AG09309 (cell line): ENCODE measurements at regions not wholly inside any gene's neighbourhood (a gene's known extent, or its start where the extent isn't known, plus 50 kb on each side); places are given as distances from the start of the nearest gene placed in this dataset.

Experiments
- DNase-seq: peaks from one replicate; pipeline ENCODE4 v3.0.0-alpha.2; 2010; ENCODE audit warnings: low read depth
- H3K4me3 ChIP-seq: 2 replicates; pipeline ENCODE4 v1.5.1; 2011; ENCODE audit warnings: mild to moderate bottlenecking, low read depth, low read length, moderate library complexity; ENCODE audit not compliant: control insufficient read depth
- CTCF ChIP-seq: IDR thresholded peaks from 2 replicates; pipeline ENCODE4 v1.5.1; 2011; ENCODE audit warnings: mild to moderate bottlenecking, low read depth, low read length, inconsistent platforms; ENCODE audit not compliant: insufficient read depth, control insufficient read depth; ENCODE audit errors: missing control alignments

GRCh38 chr9:28853477-28853876, 1280.2 kb upstream of the C9orf72 start:
- DNase-seq: no peak
- H3K4me3 ChIP-seq: no peak overlapping the region
- no peak for TF ChIP-seq CTCF

- H3K4me3 ChIP-seq: no peak overlapping the region
- TF ChIP-seq CTCF: no peak
- DNase-seq: no peak
These were observed 1293.7 kb upstream of the C9orf72 start for GRCh38 chr9:28866951-28867350.

- TF ChIP-seq CTCF: no peak
- DNase-seq: no peak
These were observed 1295.1 kb upstream of the C9orf72 start for GRCh38 chr9:28868228-28868990.

GRCh38 chr9:28882529-28882928, 1309.2 kb upstream of the C9orf72 start:
- no peak for DNase-seq
- no peak for TF ChIP-seq CTCF
- H3K4me3 ChIP-seq: no peak overlapping the region

More at GRCh38 chr9:28868228-28868990, 1295.1 kb upstream of the C9orf72 start:
- no peak overlapping the region for H3K4me3 ChIP-seq

GRCh38 chr9:28883234-28883633, 1310.0 kb upstream of the C9orf72 start:
- TF ChIP-seq CTCF: no peak
- no peak overlapping the region for H3K4me3 ChIP-seq
- DNase-seq: no peak

GRCh38 chr9:28887188-28887884, 1314.1 kb upstream of the C9orf72 start:
- H3K4me3 ChIP-seq: no peak overlapping the region
- DNase-seq: no peak
- TF ChIP-seq CTCF: no peak
